Stomach smooth muscle (tissue), 2 donors: ENCODE measurements at regions not wholly inside any gene's neighbourhood (a gene's known extent, or its start where the extent isn't known, plus 50 kb on each side); places are given as distances from the start of the nearest gene placed in this dataset.

Source experiments
- H3K27ac ChIP-seq: one replicate; pipeline ENCODE4 v1.7.0; 2013; ENCODE audit warnings: mild to moderate bottlenecking, low read length, inconsistent platforms
- H3K27me3 ChIP-seq, 2 donors: one replicate each; pipeline ENCODE4 v1.7.0; 2013; ENCODE audit warnings: low read length in 2 of 2; ENCODE audit not compliant: insufficient read depth in 2 of 2, control insufficient read depth in 1 of 2
- H3K36me3 ChIP-seq, 2 donors: one replicate each; pipeline ENCODE4 v1.7.0; 2013; ENCODE audit warnings: low read length in 2 of 2; ENCODE audit not compliant: control insufficient read depth in 2 of 2, insufficient read depth in 2 of 2
- H3K4me1 ChIP-seq: one replicate; pipeline ENCODE4 v1.7.0; 2013; ENCODE audit warnings: low read length; ENCODE audit not compliant: control insufficient read depth, insufficient read depth
- H3K4me3 ChIP-seq, 2 donors: one replicate each; pipeline ENCODE4 v1.7.0; 2013; ENCODE audit warnings: low read length in 2 of 2
- H3K9ac ChIP-seq, 2 donors: one replicate each; pipeline ENCODE4 v1.7.0; 2013; ENCODE audit warnings: low read length in 2 of 2, mild to moderate bottlenecking in 1 of 2
- H3K9me3 ChIP-seq, 2 donors: one replicate each; pipeline ENCODE4 v1.7.0; 2013; ENCODE audit warnings: low read length in 2 of 2; ENCODE audit not compliant: control insufficient read depth in 2 of 2
- donor health status: healthy.
- donor health status: Pancreatic carcinoma.

GRCh38 chr2:106977717-106978116 lies 91.8 kb upstream of the ST6GAL2 start:
- Histone ChIP-seq H3K9ac (no peak overlapping the region), H3K4me3 (no peak overlapping the region), H3K4me1 (no peaks in the 10 kb centered on the region), H3K9me3 (no peaks in the 10 kb centered on the region), H3K27me3 (no peaks in the 10 kb centered on the region), H3K36me3 (no peaks in the 10 kb centered on the region), H3K27ac (no peak overlapping the region)

- Histone ChIP-seq H3K36me3 (no peaks in the 10 kb centered on the region), H3K4me1 (no peaks in the 10 kb centered on the region), H3K27ac (no peak overlapping the region), H3K27me3 (no peaks in the 10 kb centered on the region), H3K9ac (no peak overlapping the region), H3K4me3 (no peak overlapping the region), H3K9me3 (no peaks in the 10 kb centered on the region)
These were observed 92.7 kb upstream of the ST6GAL2 start for GRCh38 chr2:106978647-106979046.

- Histone ChIP-seq H3K4me1 (no peaks in the 10 kb centered on the region), H3K27me3 (no peaks in the 10 kb centered on the region), H3K4me3 (no peak overlapping the region), H3K9me3 (peaks cover 0 to 3% of the 10 kb centered on the region in 2 donors), H3K36me3 (no peaks in the 10 kb centered on the region), H3K9ac (no peak overlapping the region), H3K27ac (no peak overlapping the region)
These were observed 95.5 kb upstream of the ST6GAL2 start for GRCh38 chr2:106981491-106981890.

DNA sequence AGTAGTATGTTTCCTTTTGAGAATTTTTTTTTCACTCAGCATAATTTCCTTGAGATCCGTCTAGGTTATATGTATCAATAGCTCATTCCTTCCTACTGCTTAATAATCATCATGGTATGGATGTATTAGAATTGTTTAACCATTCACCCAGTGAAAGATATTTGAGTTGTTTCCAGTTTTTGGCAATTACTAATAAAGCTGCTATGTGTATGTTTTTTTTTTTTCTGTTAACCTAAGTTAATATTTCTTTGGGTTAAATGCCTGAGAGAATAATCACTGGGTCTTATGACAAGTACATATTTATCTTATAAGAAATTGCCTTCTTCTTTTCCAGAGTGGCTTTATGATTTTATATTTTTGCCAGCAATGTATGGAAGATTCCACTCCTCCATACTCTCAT lies 96.4 kb upstream of the ST6GAL2 start:
- no peak overlapping the region for H3K27ac ChIP-seq
- H3K9me3 ChIP-seq: peaks cover 0 to 3% of the 10 kb centered on the region in 2 donors
- H3K27me3 ChIP-seq: no peaks in the 10 kb centered on the region
- no peak overlapping the region for H3K9ac ChIP-seq
- no peak overlapping the region for H3K4me3 ChIP-seq
- H3K4me1 ChIP-seq: no peaks in the 10 kb centered on the region
- no peaks in the 10 kb centered on the region for H3K36me3 ChIP-seq

GRCh38 chr2:106983305-106983704 lies 97.3 kb upstream of the ST6GAL2 start:
- Histone ChIP-seq H3K36me3 (no peaks in the 10 kb centered on the region), H3K4me1 (no peaks in the 10 kb centered on the region)

GRCh38 chr2:106988361-106988760 lies 102.4 kb upstream of the ST6GAL2 start:
- Histone ChIP-seq H3K27me3 (no peaks in the 10 kb centered on the region), H3K4me1 (no peaks in the 10 kb centered on the region), H3K36me3 (no peaks in the 10 kb centered on the region), H3K27ac (no peak overlapping the region), H3K4me3 (no peak overlapping the region), H3K9me3 (peaks cover 0 to 3% of the 10 kb centered on the region in 2 donors), H3K9ac (no peak overlapping the region)

More at GRCh38 chr2:106983305-106983704, 97.3 kb upstream of the ST6GAL2 start:
- Histone ChIP-seq H3K9me3 (peaks cover 0 to 3% of the 10 kb centered on the region in 2 donors), H3K27me3 (no peaks in the 10 kb centered on the region), H3K27ac (no peak overlapping the region), H3K4me3 (no peak overlapping the region), H3K9ac (no peak overlapping the region)

GRCh38 chr2:106990297-106990696 lies 104.3 kb upstream of the ST6GAL2 start:
- Histone ChIP-seq H3K4me1 (no peaks in the 10 kb centered on the region), H3K36me3 (no peaks in the 10 kb centered on the region), H3K9ac (no peak overlapping the region), H3K9me3 (no peaks in the 10 kb centered on the region), H3K27me3 (no peaks in the 10 kb centered on the region), H3K27ac (no peak overlapping the region), H3K4me3 (no peak overlapping the region)

DNA sequence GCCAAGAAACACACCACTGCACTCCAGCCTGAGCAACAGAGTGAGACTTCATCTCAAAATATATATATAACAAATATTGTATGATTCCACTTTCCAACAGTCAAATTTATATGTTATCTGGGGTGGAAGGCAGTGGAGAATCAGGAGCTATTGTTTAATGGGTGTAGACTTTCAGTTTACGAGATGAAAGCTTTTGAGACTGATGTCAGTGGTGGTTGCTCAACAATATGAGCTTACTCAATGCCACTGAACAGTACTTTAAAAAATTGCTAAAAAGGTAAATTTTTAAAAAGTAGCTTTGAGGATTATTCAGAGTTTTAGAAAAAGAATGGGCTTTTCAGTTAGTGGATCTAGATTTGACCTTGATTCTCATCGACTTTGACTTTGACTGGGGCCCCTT lies 105.9 kb upstream of the ST6GAL2 start:
- Histone ChIP-seq H3K4me1 (peaks cover 6% of the 10 kb centered on the region), H3K27me3 (no peaks in the 10 kb centered on the region), H3K4me3 (no peak overlapping the region), H3K9me3 (no peaks in the 10 kb centered on the region), H3K27ac (no peak overlapping the region), H3K36me3 (no peaks in the 10 kb centered on the region), H3K9ac (no peak overlapping the region)

DNA sequence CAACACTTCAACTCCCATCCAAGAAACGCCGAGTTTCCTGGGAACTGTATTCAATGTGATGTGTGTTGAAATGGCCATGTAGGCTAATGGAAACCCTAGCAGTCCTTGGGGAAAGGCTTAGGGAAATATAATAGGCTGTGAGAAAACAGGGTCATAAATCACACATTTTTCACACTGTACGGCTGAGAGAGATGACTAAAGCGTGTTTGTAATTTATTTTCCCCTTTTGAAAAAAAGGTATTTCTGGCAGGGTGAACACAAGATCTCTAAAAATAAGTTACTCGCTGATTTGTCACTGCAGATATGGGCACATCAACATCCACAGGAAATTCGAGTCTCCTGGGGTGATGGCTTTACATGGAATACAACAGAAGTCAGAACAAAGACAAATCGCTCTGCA lies 109.6 kb upstream of the ST6GAL2 start:
- H3K36me3 ChIP-seq: no peaks in the 10 kb centered on the region
- H3K27ac ChIP-seq: no peak overlapping the region
- no peak overlapping the region for H3K9ac ChIP-seq
- H3K9me3 ChIP-seq: no peaks in the 10 kb centered on the region
- H3K4me3 ChIP-seq: no peak overlapping the region
- H3K4me1 ChIP-seq: peaks cover 6% of the 10 kb centered on the region
- no peaks in the 10 kb centered on the region for H3K27me3 ChIP-seq

DNA sequence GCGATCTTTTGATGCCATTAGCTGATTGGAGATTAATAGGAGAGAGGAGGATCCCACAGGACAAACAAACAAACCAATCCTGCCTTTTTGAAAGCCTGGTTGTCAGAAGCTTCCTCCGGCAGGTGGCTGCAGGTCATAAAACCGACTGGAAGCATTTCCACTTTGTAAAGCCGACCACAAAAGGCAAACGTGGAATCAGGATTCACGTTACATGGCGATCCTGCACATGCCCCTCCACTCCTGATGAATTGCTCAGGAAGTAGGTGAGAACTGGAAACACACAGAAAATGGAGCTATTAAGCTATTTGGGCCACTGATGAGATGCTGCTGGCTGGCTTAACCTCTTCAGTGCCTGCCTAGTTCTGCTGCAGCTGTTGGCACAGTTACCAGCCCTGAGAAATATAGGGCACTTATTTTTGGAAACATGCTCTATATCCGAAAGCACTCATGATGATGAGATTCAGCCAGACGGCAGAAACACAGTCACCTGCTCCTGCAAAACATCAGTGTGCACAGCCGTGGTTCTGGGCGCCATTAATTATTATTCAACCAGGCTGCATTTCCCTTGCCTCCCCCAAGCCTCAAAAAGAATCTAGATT lies 110.3 kb upstream of the ST6GAL2 start:
- no peak overlapping the region for H3K27ac ChIP-seq
- H3K4me1 ChIP-seq: peaks cover 6% of the 10 kb centered on the region
- no peaks in the 10 kb centered on the region for H3K27me3 ChIP-seq
- H3K4me3 ChIP-seq: peak overlapping the region in 1 of 2 donors; percentile 61
- no peak overlapping the region for H3K9ac ChIP-seq
- no peaks in the 10 kb centered on the region for H3K9me3 ChIP-seq
- no peaks in the 10 kb centered on the region for H3K36me3 ChIP-seq

DNA sequence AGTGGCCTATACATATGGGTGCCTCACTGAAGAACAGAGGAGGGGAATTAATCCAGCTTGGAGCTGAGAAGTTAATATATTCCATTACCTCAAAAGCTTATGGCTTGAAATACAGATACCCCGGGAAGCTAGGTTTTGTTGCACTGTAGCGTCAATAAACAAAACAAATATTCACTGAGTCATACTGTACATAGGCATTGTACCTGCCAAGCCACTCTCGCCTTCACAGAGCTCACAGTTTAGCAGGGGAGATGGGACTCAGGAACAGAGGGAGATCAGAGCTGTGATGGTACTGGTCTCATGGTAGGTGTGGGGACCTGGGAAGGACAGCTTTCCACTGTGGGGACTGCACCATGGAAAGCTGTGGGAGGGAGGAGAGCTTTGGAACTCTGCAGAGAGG lies 111.2 kb upstream of the ST6GAL2 start:
- Histone ChIP-seq H3K27ac (no peak overlapping the region), H3K27me3 (no peaks in the 10 kb centered on the region), H3K9me3 (no peaks in the 10 kb centered on the region), H3K4me1 (peaks cover 6% of the 10 kb centered on the region), H3K36me3 (no peaks in the 10 kb centered on the region), H3K9ac (no peak overlapping the region), H3K4me3 (no peak overlapping the region)
